IMR-90 (cell line): ENCODE measurements at regions not wholly inside any gene's neighbourhood (a gene's known extent, or its start where the extent isn't known, plus 50 kb on each side); places are given as distances from the start of the nearest gene placed in this dataset.
"Not testable (repeated sequence)": the region's sequence is repeated elsewhere in the genome, so short reads cannot be mapped to it uniquely, and the experiment has no call there.

ENCODE experiments used
- ATAC-seq: fragments of 200-7000 bp; cut with Tn5 transposase; 2 replicates; pipeline ENCODE4 v1.9.1; 2020; ENCODE audit warnings: low read depth, mild to moderate bottlenecking, moderate library complexity
- BruUV-seq: library from RNA; stranded (reverse); fragments of 400-500 nt; replicated peaks from 2 replicates; lab custom pipeline; 2021; lab: Mats Ljungman, UMichigan
- CTCF ChIA-PET: fragments of 300-600 bp; formaldehyde crosslinking; extraction: SDS; loops from one replicate; lab custom pipeline; 2021; ENCODE audit warnings: antibody characterized with exemption; lab: Yijun Ruan, JAX
- POLR2A ChIA-PET: fragments of 300-600 bp; sonication (Branson Sonifier 250); formaldehyde crosslinking; loops from one replicate; lab custom pipeline; 2022; ENCODE audit warnings: antibody characterized with exemption; ENCODE audit not compliant: unreplicated experiment; lab: Charles Lee
- DNase-seq: peaks from one replicate; pipeline ENCODE4 v3.0.0; 2013
- H2AFZ ChIP-seq: replicated peaks from 2 replicates; pipeline ENCODE3; 2013; ENCODE audit warnings: low read length, mild to moderate bottlenecking; ENCODE audit not compliant: poor library complexity
- H2AK5ac ChIP-seq: 2 replicates; pipeline ENCODE4 v1.6.1; 2013; ENCODE audit warnings: low read depth, low read length, inconsistent platforms
- H2AK9ac ChIP-seq: replicated peaks from 2 replicates; pipeline ENCODE3; 2013; ENCODE audit warnings: mild to moderate bottlenecking, low read depth, low read length, moderate library complexity; ENCODE audit not compliant: poor library complexity
- H2BK120ac ChIP-seq: 2 replicates; pipeline ENCODE4 v1.6.1; 2013; ENCODE audit warnings: low read depth, low read length, inconsistent platforms
- H2BK15ac ChIP-seq: 3 replicates; pipeline ENCODE4 v1.6.1; 2013; ENCODE audit warnings: low read depth, low read length, inconsistent platforms
- H2BK20ac ChIP-seq: 2 replicates; pipeline ENCODE4 v1.6.1; 2013; ENCODE audit warnings: low read depth, mild to moderate bottlenecking, inconsistent platforms, low read length, moderate library complexity
- H2BK5ac ChIP-seq: 2 replicates; pipeline ENCODE4 v1.6.1; 2013; ENCODE audit warnings: mild to moderate bottlenecking, low read depth, low read length, inconsistent platforms; ENCODE audit not compliant: poor library complexity, severe bottlenecking
- H3K14ac ChIP-seq: replicated peaks from 2 replicates; pipeline ENCODE4 v1.6.1; 2013; ENCODE audit warnings: low read depth, low read length, inconsistent platforms
- H3K18ac ChIP-seq: 2 replicates; pipeline ENCODE4 v1.6.1; 2013; ENCODE audit warnings: low read depth, low read length, control low read depth
- H3K23ac ChIP-seq: 2 replicates; pipeline ENCODE4 v1.6.1; 2013; ENCODE audit warnings: low read depth, low read length, inconsistent platforms
- H3K27ac ChIP-seq: 2 replicates; pipeline ENCODE4 v1.5.1; 2013; ENCODE audit warnings: mild to moderate bottlenecking, control low read depth, low read length; ENCODE audit not compliant: insufficient read depth
- H3K27me3 ChIP-seq: 2 replicates; pipeline ENCODE4 v1.6.1; 2013; ENCODE audit warnings: low read length; ENCODE audit not compliant: control insufficient read depth, insufficient read depth
- H3K36me3 ChIP-seq: 2 replicates; pipeline ENCODE4 v1.6.1; 2013; ENCODE audit warnings: low read length, mixed read lengths; ENCODE audit not compliant: control insufficient read depth, insufficient read depth
- H3K4ac ChIP-seq: 2 replicates; pipeline ENCODE4 v1.6.1; 2013; ENCODE audit warnings: low read depth, low read length, inconsistent platforms
- H3K4me1 ChIP-seq: 2 replicates; pipeline ENCODE4 v1.6.1; 2013; ENCODE audit warnings: low read length, mixed read lengths; ENCODE audit not compliant: control insufficient read depth, insufficient read depth
- H3K4me2 ChIP-seq: 2 replicates; pipeline ENCODE4 v1.6.1; 2013; ENCODE audit warnings: low read depth, mild to moderate bottlenecking, control low read depth, low read length, moderate library complexity
- H3K4me3 ChIP-seq: 2 replicates; pipeline ENCODE4 v1.5.1; 2013; ENCODE audit warnings: low read depth, mild to moderate bottlenecking, control low read depth, low read length, moderate library complexity; ENCODE audit not compliant: insufficient read depth
- H3K56ac ChIP-seq: 2 replicates; pipeline ENCODE4 v1.6.1; 2013; ENCODE audit warnings: low read length, inconsistent platforms; ENCODE audit not compliant: insufficient read depth; ENCODE audit errors: extremely low read depth
- H3K79me1 ChIP-seq, 2 experiments: 2 replicates each; pipeline ENCODE4 v1.6.1; 2013; ENCODE audit warnings: low read length in 2 of 2, inconsistent platforms in 1 of 2, low read depth in 1 of 2
- H3K9ac ChIP-seq: 2 replicates; pipeline ENCODE4 v1.6.1; 2013; ENCODE audit warnings: low read depth, low read length, control low read depth
- H3K9me1 ChIP-seq: 2 replicates; pipeline ENCODE4 v1.6.1; 2013; ENCODE audit warnings: low read length, inconsistent platforms; ENCODE audit not compliant: insufficient read depth
- H3K9me3 ChIP-seq: 2 replicates; pipeline ENCODE4 v1.6.1; 2013; ENCODE audit warnings: low read length; ENCODE audit not compliant: control insufficient read depth, insufficient read depth
- H4K20me1 ChIP-seq: 2 replicates; pipeline ENCODE4 v1.6.1; 2013; ENCODE audit warnings: low read length, inconsistent platforms; ENCODE audit not compliant: insufficient read depth
- H4K5ac ChIP-seq: 2 replicates; pipeline ENCODE4 v1.6.1; 2013; ENCODE audit warnings: mild to moderate bottlenecking, low read depth, low read length, control low read depth
- H4K8ac ChIP-seq, 2 experiments: 2 replicates each; pipeline ENCODE4 v1.6.1; 2013; ENCODE audit warnings: low read depth in 2 of 2, low read length in 2 of 2, control low read depth in 1 of 2, inconsistent platforms in 1 of 2
- H4K91ac ChIP-seq: 2 replicates; pipeline ENCODE4 v1.6.1; 2013; ENCODE audit warnings: low read depth, low read length, inconsistent platforms; ENCODE audit not compliant: insufficient read depth
- WGBS, 2 experiments: methylation state at CpG; one replicate each; pipeline versions ENCODE4 v1.1.5 to v1.1.7; 2013; ENCODE audit warnings: missing lambda C conversion rate in 2 of 2; ENCODE audit not compliant: insufficient read length in 1 of 2; ENCODE audit errors: extremely low coverage in 2 of 2; 5-methylcytosine and 5-hydroxymethylcytosine counted together
- dilution Hi-C: fragments of 300-500 bp; cut with HindIII; formaldehyde crosslinking; loops from one replicate; pipeline ENCODE4 v1.14.3; 2018; ENCODE audit warnings: low sequenced_read_pairs; ENCODE audit not compliant: unreplicated experiment
- in situ Hi-C: fragments of 300-500 bp; cut with MboI; formaldehyde crosslinking; loops from 3 replicates; pipeline ENCODE4 v1.14.3; 2019; ENCODE audit warnings: low sequenced_read_pairs, inconsistent platforms, mixed read lengths
- intact Hi-C: fragments of 100-400 bp; cut with micrococcal nuclease; formaldehyde crosslinking; loops from 2 replicates; pipeline ENCODE4 v1.10.0; 2022

DNA sequence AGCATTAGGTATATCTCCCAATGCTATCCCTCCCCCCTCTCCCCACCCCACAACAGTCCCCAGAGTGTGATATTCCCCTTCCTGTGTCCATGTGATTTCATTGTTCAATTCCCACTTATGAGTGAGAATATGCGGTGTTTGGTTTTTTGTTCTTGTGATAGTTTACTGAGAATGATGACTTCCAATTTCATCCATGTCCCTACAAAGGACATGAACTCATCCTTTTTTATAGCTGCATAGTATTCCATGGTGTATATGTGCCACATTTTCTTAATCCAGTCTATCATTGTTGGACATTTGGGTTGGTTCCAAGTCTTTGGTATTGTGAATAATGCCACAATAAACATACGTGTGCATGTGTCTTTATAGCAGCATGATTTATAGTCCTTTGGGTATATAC, 194.6 kb upstream of the WSB1 start:
- H2BK15ac ChIP-seq, H2BK120ac ChIP-seq, ATAC-seq, H3K14ac ChIP-seq, H3K9ac ChIP-seq, H3K27me3 ChIP-seq, H3K4me1 ChIP-seq, DNase-seq, H3K23ac ChIP-seq, H4K8ac ChIP-seq, H2AK5ac ChIP-seq, H3K79me1 ChIP-seq, CTCF ChIA-PET, H3K18ac ChIP-seq, H3K4me3 ChIP-seq, H2AK9ac ChIP-seq, in situ Hi-C loops, H3K56ac ChIP-seq, H3K4me2 ChIP-seq, POLR2A ChIA-PET, BruUV-seq, H2BK5ac ChIP-seq, H4K20me1 ChIP-seq, H2BK20ac ChIP-seq, H3K9me1 ChIP-seq, H3K4ac ChIP-seq, H3K27ac ChIP-seq, H3K9me3 ChIP-seq, H4K91ac ChIP-seq, H2AFZ ChIP-seq, H4K5ac ChIP-seq, H3K36me3 ChIP-seq, dilution Hi-C loops, intact Hi-C loops: not testable (repeated sequence)
- WGBS, 2 experiments: no CpG with 5 or more reads among the region's 2 CpGs

DNA sequence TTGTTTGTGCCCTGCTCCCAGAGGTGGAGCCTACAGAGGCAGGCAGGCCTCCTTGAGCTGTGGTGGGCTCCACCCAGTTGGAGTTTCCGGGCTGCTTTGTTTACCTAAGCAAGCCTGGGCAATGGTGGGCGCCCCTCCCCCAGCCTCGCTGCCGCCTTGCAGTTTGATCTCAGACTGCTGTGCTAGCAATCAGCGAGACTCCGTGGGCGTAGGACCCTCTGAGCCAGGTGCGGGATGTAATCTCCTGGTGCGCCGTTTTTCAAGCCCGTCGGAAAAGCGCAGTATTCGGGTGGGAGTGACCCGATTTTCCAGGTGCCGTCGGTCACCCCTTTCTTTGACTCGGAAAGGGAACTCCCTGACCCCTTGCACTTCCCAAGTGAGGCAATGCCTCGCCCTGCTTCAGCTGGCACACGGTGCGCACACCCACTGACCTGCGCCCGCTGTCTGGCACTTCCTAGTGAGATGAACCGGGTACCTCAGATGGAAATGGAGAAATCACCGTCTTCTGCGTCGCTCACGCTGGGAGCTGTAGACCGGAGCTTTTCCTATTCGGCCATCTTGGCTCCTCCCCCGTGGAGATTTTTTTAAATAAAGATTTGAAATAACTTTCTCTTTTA, 189.2 kb upstream of the WSB1 start:
- POLR2A ChIA-PET, H2AK5ac ChIP-seq, H3K4me1 ChIP-seq, H3K27me3 ChIP-seq, H4K20me1 ChIP-seq, H3K56ac ChIP-seq, H2BK20ac ChIP-seq, H4K8ac ChIP-seq, H3K9me1 ChIP-seq, H3K27ac ChIP-seq, H3K9me3 ChIP-seq, H3K18ac ChIP-seq, ATAC-seq, DNase-seq, H3K4me2 ChIP-seq, BruUV-seq, H2BK15ac ChIP-seq, intact Hi-C loops, H3K23ac ChIP-seq, H4K5ac ChIP-seq, H2AK9ac ChIP-seq, H3K14ac ChIP-seq, H3K4me3 ChIP-seq, H3K36me3 ChIP-seq, H2AFZ ChIP-seq, H4K91ac ChIP-seq, dilution Hi-C loops, H2BK5ac ChIP-seq, H3K4ac ChIP-seq, H2BK120ac ChIP-seq, CTCF ChIA-PET, H3K9ac ChIP-seq, H3K79me1 ChIP-seq: not testable (repeated sequence)
- WGBS, 2 experiments: 89% methylated on average over 3 of the region's 31 CpGs; no CpG with 5 or more reads in 1 of the 2 experiments
- in situ Hi-C loops: loop anchor here (25.0 kb wide), 1 partner anchor 608 kb away; no protein-coding TSS in a partner anchor
